Suppressor macrophage treated with lipopolysaccharide for 4 hours (primary cell): ENCODE measurements at regions not wholly inside any gene's neighbourhood (a gene's known extent, or its start where the extent isn't known, plus 50 kb on each side); places are given as distances from the start of the nearest gene placed in this dataset.
"Not testable (repeated sequence)": the region's sequence is repeated elsewhere in the genome, so short reads cannot be mapped to it uniquely, and the experiment has no call there.

Source experiments
- DNase-seq: peaks from one replicate; pipeline ENCODE4 v3.0.0-alpha.2; 2020

GRCh38 chr14:49364752-49365117, 221.4 kb downstream of the RPS29 start:
- DNase-seq, result no peak

- no peak for DNase-seq
Observed at GRCh38 chr14:49363821-49364751, 222.1 kb downstream of the RPS29 start.

DNA sequence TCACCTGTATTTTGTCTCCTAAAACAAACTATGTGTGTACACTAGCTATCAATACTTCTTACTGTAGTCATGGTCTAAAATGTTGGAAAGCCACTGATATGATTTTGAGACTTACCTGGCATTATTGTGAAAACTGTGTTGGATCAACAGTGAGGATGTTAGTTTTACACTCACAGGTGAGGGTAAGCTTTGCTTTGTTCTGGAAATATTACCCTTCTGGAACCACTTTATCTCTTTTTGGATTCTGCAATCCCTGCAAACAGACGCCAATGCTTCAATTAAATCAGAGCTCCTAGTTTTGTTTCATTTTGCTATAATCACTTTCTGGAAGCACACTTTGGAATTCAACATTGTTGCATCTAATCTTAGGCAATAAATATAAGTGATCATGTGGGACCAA, 223.3 kb downstream of the RPS29 start:
- no peak for DNase-seq

DNA sequence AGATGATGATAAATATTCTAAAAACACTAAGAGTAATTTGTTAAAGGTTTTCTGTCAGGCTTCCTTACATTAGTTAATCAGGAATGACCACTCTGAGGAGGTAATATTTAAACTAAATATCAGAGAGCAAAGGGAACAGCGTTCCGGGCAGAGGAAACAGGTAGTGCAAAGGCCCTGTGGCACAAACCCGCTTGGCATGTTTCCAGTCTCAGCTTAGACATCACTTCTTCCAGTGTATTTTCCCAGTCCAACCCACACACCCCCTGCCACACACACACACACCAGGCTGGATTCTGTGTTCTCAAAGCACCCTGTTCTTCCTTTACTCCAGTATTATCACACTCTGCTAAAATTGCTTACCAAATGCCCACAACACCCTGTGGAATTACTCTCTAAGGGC, 247.1 kb downstream of the RPS29 start:
- no peak for DNase-seq

DNA sequence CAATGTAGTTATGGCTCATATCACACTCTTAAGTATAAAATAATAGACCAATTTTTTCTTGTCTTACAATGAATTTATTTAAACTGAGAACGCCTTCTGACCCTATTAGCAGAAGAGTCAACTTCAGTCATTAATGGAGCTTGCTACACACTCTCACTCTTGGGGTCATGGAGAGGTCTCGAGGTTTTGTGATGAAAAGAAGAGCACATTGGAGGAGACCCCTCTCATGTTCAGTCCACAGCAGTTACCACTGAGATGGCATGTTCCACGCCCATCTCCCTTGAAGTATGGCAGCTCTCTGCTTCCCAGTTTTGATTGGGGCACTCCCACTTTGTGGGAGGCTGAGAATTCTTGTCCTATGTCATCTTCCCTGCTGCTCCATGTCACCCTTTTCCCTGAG, 266.4 kb downstream of the RPS29 start:
- no peak for DNase-seq

DNA sequence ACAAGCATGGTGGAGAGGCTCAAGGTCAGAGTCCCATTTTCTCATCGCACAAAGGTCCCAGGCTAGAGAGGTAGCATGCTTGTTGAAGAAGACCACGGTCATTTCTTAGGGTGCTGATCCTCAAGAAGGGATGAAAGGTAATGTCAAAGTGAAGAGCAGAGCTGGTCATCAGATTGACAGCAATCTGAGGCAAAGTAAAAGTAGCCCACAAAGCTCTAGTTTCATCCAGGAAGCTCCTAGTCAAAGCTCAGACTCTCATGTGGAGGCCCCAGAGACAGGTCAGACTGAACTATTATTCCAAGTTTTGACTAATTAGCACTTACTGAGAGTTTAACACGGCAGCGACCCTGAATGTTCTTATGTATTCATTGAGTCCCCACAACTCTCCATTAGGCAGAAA, 270.6 kb downstream of the RPS29 start:
- DNase-seq, result no peak

GRCh38 chr14:49314737-49315136, 271.4 kb downstream of the RPS29 start:
- DNase-seq, result no peak

DNA sequence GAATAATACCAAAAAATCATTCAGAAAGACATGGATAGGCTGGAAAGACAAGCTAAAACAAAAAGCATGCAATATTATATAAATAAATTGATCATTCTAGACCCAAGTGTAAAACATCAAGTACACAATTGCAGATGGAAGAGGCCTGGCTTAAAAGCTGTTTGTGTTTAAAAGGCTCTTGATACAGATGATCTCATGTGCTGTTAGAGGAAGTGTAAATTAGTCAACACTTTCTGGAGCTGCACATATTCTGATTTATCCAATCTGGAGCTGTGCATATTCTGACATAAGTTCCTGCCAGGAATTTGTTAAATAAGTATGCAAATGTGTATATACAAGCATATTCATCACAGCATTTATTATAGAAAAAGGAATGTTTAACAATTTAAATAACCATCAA, 273.1 kb downstream of the RPS29 start:
- DNase-seq, result no peak

- DNase-seq, result no peak
Observed at GRCh38 chr14:49310298-49310697, 275.9 kb downstream of the RPS29 start.

- DNase-seq, result no peak
Observed at GRCh38 chr14:49306152-49306751, 279.9 kb downstream of the RPS29 start.

- no peak for DNase-seq
Observed at GRCh38 chr14:49303946-49304516, 282.1 kb downstream of the RPS29 start.

DNA sequence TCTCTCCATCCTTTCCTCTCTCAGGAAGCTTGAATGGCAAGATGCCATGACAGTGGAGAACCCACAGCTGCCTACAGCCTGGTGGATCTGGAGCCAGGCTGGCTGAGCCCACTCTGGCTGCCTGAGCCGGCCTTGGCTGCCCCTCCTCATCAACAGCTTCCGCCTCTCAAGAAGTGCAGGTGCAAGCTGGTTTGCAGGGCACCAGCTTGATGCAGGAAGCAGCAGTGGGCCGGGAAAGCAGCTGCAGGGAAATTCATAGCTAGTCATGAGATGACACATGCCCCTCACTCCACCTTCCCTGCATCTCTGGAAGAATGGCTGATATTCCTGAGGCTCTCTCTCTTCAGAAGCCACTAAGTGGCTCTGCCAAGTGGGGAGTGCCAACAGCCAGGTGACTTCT, 289.1 kb downstream of the RPS29 start:
- DNase-seq, result no peak

DNA sequence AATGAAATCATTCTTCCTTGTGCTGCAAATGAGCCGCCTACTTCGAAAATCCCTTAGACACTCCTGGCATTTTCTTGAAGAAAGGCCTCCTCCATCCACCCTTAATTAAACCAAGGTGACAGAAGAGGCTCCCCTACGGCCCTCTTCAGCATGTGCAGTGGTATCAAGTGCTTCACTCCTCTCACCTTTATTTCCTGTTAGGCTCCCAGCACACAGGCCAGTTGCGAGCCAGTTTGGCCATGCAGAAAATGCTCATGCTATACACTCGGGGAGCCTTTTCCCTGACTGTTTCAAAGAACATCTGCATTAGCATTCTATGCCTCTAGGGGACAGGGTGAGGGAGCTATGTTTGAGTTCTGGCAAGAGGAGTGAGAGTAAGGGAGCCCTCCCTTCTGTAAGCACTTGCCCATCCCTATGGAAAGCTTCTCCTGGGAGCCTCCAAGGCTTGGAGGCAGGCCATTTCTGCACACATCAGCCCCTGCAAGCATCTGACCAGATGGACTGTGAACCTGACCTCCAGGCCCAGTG, 291.5 kb downstream of the RPS29 start:
- DNase-seq, result no peak

DNA sequence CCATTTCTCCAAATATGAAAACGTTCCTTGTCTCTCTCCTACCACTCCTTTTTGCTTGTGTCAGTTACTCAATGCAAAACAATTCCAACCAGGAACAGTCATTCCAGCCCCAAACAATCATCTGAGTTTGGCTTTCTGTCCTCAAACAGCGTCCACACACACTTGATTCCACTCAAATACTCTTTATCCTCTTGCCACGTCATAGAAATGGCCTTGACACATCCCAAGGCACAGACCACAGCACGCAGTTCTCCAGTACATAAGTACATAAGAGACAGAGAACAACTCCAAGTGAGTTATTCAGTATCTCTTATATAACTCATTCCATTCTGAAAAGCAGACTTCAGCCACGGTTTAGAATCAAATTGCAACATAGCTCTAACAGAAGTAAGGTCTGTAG, 299.2 kb downstream of the RPS29 start:
- DNase-seq, result no peak

DNA sequence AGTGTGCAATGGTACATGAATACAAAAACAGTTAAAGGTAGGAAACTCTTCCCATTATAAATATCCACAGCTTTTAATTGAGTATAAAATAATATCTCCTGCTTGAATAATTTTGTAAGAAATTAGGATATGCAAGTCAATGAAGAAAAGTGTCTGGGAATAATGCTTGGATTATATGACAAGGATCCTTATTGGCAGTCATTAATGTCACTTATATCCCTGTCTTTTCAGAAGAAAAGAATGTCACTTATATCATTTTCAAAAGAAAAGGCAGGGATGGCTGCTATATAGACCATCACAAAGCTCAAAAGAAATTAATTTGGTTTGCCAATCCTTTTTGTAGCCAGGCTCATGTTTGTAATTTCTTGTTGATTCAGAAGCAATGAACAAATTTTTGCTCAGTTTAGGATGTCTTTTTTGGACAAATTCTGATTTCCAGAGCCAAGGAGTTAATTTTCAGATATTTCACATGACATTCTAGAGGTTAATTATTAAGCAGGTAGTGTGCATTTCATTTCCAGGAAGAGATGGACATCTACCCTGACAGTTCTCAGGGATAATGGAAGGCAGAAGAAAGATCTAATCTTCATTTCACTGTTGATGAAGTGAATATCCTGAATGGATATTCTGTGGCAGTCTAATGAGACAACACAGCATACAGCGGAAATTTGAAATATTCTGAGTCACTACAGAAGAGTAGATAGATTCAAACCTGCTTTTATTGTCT, 299.8 kb downstream of the RPS29 start:
- no peak for DNase-seq

DNA sequence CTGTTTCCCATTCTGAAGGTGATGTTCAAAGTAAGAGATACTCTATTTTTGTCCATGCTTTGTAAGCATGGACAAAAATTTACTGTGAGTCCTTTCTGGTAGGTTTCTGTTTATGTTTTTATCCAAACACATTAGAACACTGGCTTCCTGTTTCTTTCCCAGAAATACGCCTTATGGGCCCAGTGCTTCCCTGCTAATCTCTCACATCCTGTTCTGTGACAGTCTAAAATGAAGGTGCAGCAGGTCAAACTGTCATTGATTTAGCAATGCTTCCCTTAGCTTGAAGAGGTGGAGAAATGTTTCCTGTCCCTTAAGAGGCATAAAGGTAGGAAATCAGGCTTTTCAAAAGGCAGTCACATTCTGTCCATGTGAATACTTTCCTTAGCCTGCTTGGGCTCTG, 305.6 kb downstream of the RPS29 start:
- no peak for DNase-seq

DNA sequence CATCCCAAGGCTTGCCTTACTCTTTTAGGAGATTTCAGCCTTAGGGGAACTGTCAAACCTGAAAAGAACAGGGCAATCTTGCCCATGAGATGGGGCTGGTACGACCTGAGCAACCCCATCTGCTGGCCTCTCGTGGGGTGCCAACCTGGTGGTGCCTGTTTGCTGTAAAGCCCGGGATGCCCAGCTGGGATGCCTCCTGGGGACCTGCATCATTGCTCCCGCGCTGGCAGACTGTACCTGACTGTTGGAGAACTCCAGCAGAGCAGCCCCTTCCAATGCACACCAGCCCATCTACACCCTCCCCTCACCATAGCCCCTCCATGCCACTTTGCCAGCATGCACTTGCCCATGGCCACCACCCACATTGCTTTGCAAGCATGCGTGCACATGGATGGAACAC, 335.7 kb downstream of the RPS29 start:
- DNase-seq, result no peak

DNA sequence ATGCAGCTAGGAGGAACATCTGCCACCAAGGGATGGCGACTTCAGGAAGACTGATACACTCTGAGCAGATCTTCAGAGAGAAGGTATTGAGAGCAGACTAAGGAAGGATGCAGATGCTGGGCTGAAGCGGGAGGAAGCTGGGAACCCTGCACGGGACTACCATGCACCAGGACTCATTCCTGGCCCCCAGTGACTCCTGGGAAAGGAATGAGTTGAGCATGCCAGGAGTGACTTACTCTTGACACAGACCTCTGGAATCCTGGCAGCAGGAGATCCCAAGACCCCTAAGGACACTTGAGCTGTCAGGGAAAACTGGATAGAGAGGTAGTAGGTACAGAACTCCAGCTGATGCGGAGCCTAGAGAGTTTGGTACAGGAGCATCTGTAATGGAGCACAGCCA, 336.1 kb downstream of the RPS29 start:
- no peak for DNase-seq

DNA sequence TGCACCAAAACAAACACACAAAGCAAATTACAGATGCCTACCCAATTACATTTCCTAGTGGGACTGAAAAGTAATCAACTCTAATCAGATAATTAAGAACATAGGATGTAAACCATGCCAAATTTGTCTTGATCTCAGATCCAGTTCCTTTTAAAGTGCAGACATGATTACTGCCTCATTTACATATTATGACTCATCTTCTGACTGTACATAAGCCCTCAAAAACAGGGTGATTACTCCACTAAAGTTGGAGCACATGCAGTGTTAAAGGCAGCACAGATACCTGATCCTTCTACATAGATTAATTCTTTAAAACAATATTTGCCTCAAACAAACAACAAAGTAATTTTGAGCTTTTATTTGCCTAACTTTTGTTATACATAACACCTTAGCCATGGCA, 337.2 kb downstream of the RPS29 start:
- no peak for DNase-seq

DNA sequence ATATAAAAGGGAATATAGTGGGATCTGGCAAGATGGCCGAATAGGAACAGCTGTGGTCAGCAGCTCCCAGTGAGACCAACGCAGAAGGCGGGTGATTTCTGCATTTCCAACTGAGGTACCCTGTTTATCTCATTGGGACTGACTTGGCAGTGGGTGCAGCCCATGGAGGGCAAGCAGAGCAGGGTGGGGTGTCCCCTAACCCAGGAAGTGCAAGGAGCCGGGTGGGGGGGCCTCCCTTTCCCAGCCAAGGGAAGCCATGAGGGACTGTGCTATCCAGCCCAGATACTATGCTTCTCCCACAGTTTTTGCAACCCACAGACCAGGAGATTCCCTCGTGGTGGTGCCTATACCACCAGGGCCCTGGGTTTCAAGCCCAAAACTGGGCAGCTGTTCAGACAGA, 342.4 kb downstream of the RPS29 start:
- not testable (repeated sequence) for DNase-seq

DNA sequence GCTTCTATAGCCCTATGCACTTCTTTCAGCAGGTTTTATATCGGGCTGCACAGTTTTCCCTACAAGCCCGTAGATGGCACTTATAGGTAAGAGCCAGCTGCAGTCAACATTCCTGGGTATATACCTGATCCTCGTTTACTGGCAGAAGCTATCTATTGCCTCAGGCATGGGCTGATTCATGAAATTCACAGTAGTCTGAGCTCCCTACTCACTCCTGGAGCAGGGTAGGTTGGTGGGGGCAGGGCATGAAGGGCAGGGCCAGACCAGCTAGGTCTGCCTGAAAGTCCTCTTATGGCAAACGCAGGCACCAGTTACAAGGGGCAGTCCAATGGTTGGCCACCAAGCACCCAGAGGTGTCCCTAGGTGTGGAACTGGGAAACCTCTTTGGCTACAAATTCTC, 345.8 kb downstream of the RPS29 start:
- DNase-seq, result no peak

DNA sequence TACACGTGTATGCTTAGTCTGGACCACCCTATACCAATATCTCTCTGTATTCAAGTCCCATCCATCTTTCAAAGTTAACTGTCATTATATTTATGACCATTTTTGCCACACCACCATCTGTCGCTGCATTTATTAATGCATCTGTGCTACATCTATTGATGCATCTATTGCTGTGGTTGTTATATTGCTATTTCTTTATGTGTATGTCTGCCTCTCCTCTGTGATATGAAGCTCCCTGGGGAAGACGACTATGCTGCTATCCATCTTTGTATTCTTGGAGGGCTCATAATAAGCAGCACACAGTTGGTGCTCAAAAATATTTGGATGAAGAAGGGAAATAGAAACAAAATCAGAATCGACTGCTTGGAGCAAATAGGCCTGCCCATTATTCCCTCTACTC, 357.6 kb downstream of the RPS29 start:
- DNase-seq, result no peak

DNA sequence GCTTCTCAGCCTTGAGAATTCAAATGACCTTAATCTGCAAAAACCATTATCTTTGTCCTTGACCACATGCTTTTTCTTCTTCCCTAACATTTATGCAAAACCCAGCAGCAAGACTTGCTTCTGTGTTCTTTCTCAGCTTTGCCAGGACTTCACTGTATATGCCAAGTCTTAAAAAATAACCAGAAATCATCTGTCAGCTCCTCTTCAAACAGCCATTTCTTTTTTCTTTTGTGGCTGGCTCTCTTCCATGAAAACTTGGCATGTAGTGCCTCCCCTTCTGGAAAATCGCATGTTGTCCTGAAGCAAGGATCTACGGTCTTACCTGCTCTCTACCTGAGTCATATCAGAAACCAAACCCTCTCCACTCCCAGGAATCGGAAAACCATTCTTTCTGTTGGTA, 364.9 kb downstream of the RPS29 start:
- no peak for DNase-seq
